Left lung (tissue), 4 donors: ENCODE measurements at regions not wholly inside any gene's neighbourhood (a gene's known extent, or its start where the extent isn't known, plus 50 kb on each side); places are given as distances from the start of the nearest gene placed in this dataset.
A peak's percentile ranks its signal among the peaks of the same experiment; 100 is the strongest.

ENCODE experiments used
- ATAC-seq: fragments of 200-7000 bp; cut with Tn5 transposase; one replicate; pipeline ENCODE4 v1.9.1; 2020; ENCODE audit warnings: moderate library complexity
- DNase-seq, 4 donors: peaks; one replicate each; pipeline ENCODE4 v3.0.0-alpha.2; 2013 to 2020
- H3K27ac ChIP-seq, 2 donors: fragments of 200-600 bp; sonication (generic) in 1 of 2; one replicate each; pipeline versions ENCODE4 v1.5.0 to v1.8.0; 2020 to 2021
- H3K27me3 ChIP-seq, 2 donors: fragments of 200-600 bp; sonication (generic) in 1 of 2; one replicate each; pipeline versions ENCODE4 v1.5.0 to v1.8.0; 2020 to 2021
- H3K36me3 ChIP-seq, 2 donors: fragments of 200-600 bp; sonication (generic) in 1 of 2; one replicate each; pipeline versions ENCODE4 v1.5.0 to v1.8.0; 2020 to 2021
- H3K4me1 ChIP-seq, 2 donors: fragments of 200-600 bp; one replicate each; pipeline ENCODE4 v1.8.0; 2021
- H3K4me3 ChIP-seq, 2 donors: fragments of 200-600 bp; sonication (generic) in 1 of 2; one replicate each; pipeline versions ENCODE4 v1.5.0 to v1.8.0; 2020 to 2021; ENCODE audit warnings: mild to moderate bottlenecking in 1 of 2
- H3K9me3 ChIP-seq, 2 donors: fragments of 200-600 bp; sonication (generic) in 1 of 2; one replicate each; pipeline versions ENCODE4 v1.5.0 to v1.8.0; 2020 to 2021
- CTCF ChIP-seq, 2 donors: fragments of 200-600 bp; sonication (generic) in 1 of 2; IDR thresholded peaks; one replicate each; pipeline versions ENCODE4 v1.5.0 to v1.8.0; 2021; ENCODE audit warnings: antibody characterized with exemption in 2 of 2
- intact Hi-C, 2 donors: fragments of 100-400 bp; cut with DNase I; formaldehyde crosslinking; loops; one replicate each; pipeline versions ENCODE4 v1.11.2 to v1.14.2; 2022
- donor health status: DM: no; HTN: yes; CAD: no.
- donor health status: DM: no; HTN: no; CAD: no.

GRCh38 chr1:56258371-56258770, 321.0 kb downstream of the PLPP3 start:
- TF ChIP-seq CTCF (IDR thresholded peaks at IDR 0.05), result no peak
- H3K4me3 ChIP-seq, result no peak overlapping the region
- no peaks in the 10 kb centered on the region for H3K27me3 ChIP-seq
- no peaks in the 10 kb centered on the region for H3K9me3 ChIP-seq
- H3K36me3 ChIP-seq, result no peaks in the 10 kb centered on the region
- ATAC-seq (no peak), DNase-seq (no peak)
- no peak overlapping the region for H3K27ac ChIP-seq
- peaks cover 10 to 21% of the 10 kb centered on the region in 2 donors for H3K4me1 ChIP-seq
- intact Hi-C loops, result no loop called here

- no peaks in the 10 kb centered on the region for H3K9me3 ChIP-seq
- ATAC-seq, result no peak
- H3K4me3 ChIP-seq, result no peak overlapping the region
- no peak for DNase-seq
- H3K4me1 ChIP-seq, result peaks cover 10 to 21% of the 10 kb centered on the region in 2 donors
- TF ChIP-seq CTCF (IDR thresholded peaks at IDR 0.05), result no peak
- no peak overlapping the region for H3K27ac ChIP-seq
- no peaks in the 10 kb centered on the region for H3K36me3 ChIP-seq
- intact Hi-C loops, result no loop called here
- H3K27me3 ChIP-seq, result no peaks in the 10 kb centered on the region
These were observed 321.6 kb downstream of the PLPP3 start for GRCh38 chr1:56257726-56258125.

GRCh38 chr1:56256153-56257000, 323.0 kb downstream of the PLPP3 start:
- H3K4me1 ChIP-seq, result peaks cover 10 to 21% of the 10 kb centered on the region in 2 donors
- no peaks in the 10 kb centered on the region for H3K27me3 ChIP-seq
- intact Hi-C loops, result no loop called here
- TF ChIP-seq CTCF (IDR thresholded peaks at IDR 0.05), result no peak
- H3K27ac ChIP-seq, result peak overlapping the region; percentile 7 to 47
- no peak overlapping the region for H3K4me3 ChIP-seq
- no peaks in the 10 kb centered on the region for H3K36me3 ChIP-seq
- peak; percentile 22 for ATAC-seq
- no peak for DNase-seq
- no peaks in the 10 kb centered on the region for H3K9me3 ChIP-seq

GRCh38 chr1:56255516-56256152, 323.7 kb downstream of the PLPP3 start:
- TF ChIP-seq CTCF (IDR thresholded peaks at IDR 0.05), result no peak
- Histone ChIP-seq H3K9me3 (no peaks in the 10 kb centered on the region), H3K27ac (peak overlapping the region; percentile 7 to 47), H3K4me1 (peaks cover 10 to 23% of the 10 kb centered on the region in 2 donors), H3K27me3 (no peaks in the 10 kb centered on the region), H3K4me3 (no peak overlapping the region), H3K36me3 (no peaks in the 10 kb centered on the region)
- DNase-seq (peak in 3 of 4 donors; percentile 42 to 88 (median 70)), ATAC-seq (peak; percentile 87)
- intact Hi-C loops, result no loop called here

GRCh38 chr1:56254130-56254529, 325.2 kb downstream of the PLPP3 start:
- Histone ChIP-seq H3K36me3 (no peaks in the 10 kb centered on the region), H3K4me1 (peaks cover 10 to 33% of the 10 kb centered on the region in 2 donors), H3K4me3 (no peak overlapping the region), H3K27me3 (no peaks in the 10 kb centered on the region), H3K9me3 (no peaks in the 10 kb centered on the region), H3K27ac (no peak overlapping the region)
- DNase-seq, result no peak
- intact Hi-C loops, result no loop called here
- no peak for ATAC-seq
- no peak for TF ChIP-seq CTCF (IDR thresholded peaks at IDR 0.05)
